ENCODE measurements at regions not wholly inside any gene's neighbourhood (a gene's known extent, or its start where the extent isn't known, plus 50 kb on each side); places are given as distances from the start of the nearest gene placed in this dataset.

GRCh38 chr13:79231887-79232286 is 174.2 kb downstream of the RBM26 start:
- Mint-ChIP-seq H3K27me3 (ENCODE audit: low read depth, unreplicated experiment) (no peaks in the 10 kb centered on the region), H3K4me3 (ENCODE audit: unreplicated experiment) (no peak overlapping the region), H3K9me3 (ENCODE audit: unreplicated experiment) (peaks cover 3% of the 10 kb centered on the region), H3K4me1 (ENCODE audit: low read depth, unreplicated experiment) (no peaks in the 10 kb centered on the region), H3K27ac (ENCODE audit: unreplicated experiment) (no peak overlapping the region), H3K36me3 (ENCODE audit: low read depth, unreplicated experiment) (no peaks in the 10 kb centered on the region)
- Histone ChIP-seq H4K20me1 (ENCODE audit: insufficient read depth, low read length) (no peaks in the 10 kb centered on the region), H3K79me2 (ENCODE audit: insufficient read depth, low read length) (no peaks in the 10 kb centered on the region), H3K9ac (ENCODE audit: low read length) (no peak overlapping the region), H3K4me2 (ENCODE audit: low read length) (no peak overlapping the region), H3K4me3 (ENCODE audit: insufficient read depth, low read depth, low read length) (no peak overlapping the region), H3K27ac (ENCODE audit: low read depth, low read length) (no peak overlapping the region), H3K36me3 (ENCODE audit: insufficient read depth, low read length) (no peaks in the 10 kb centered on the region), H2AFZ (ENCODE audit: low read depth, low read length) (no peak overlapping the region), H3K27me3 (ENCODE audit: insufficient read depth, low read length) (no peaks in the 10 kb centered on the region), H3K9me3 (ENCODE audit: insufficient read depth, low read depth, low read length) (no peaks in the 10 kb centered on the region), H3K4me1 (ENCODE audit: insufficient read depth, low read length) (no peaks in the 10 kb centered on the region)
- TF ChIP-seq EZH2 (IDR thresholded peaks at IDR 0.05; ENCODE audit: insufficient read depth, low read length), result no peak
- no peak for TF ChIP-seq CTCF (IDR thresholded peaks at IDR 0.05; ENCODE audit: insufficient read depth, low read depth, low read length)
- DNase-seq (ENCODE audit: low read depth) (no peak), FAIRE-seq (no peak)

- no peaks in the 10 kb centered on the region for H3K79me2 ChIP-seq (ENCODE audit: insufficient read depth, low read length)
- DNase-seq (ENCODE audit: low read depth) (no peak), FAIRE-seq (no peak)
- Mint-ChIP-seq H3K27me3 (ENCODE audit: low read depth, unreplicated experiment) (no peaks in the 10 kb centered on the region), H3K4me3 (ENCODE audit: unreplicated experiment) (no peak overlapping the region), H3K9me3 (ENCODE audit: unreplicated experiment) (no peaks in the 10 kb centered on the region), H3K36me3 (ENCODE audit: low read depth, unreplicated experiment) (no peaks in the 10 kb centered on the region), H3K27ac (ENCODE audit: unreplicated experiment) (no peak overlapping the region), H3K4me1 (ENCODE audit: low read depth, unreplicated experiment) (peaks cover 3% of the 10 kb centered on the region)
- H3K27me3 ChIP-seq (ENCODE audit: insufficient read depth, low read length), result no peaks in the 10 kb centered on the region
- TF ChIP-seq EZH2 (IDR thresholded peaks at IDR 0.05; ENCODE audit: insufficient read depth, low read length), result no peak
- TF ChIP-seq CTCF (IDR thresholded peaks at IDR 0.05; ENCODE audit: insufficient read depth, low read depth, low read length), result no peak
- no peaks in the 10 kb centered on the region for H4K20me1 ChIP-seq (ENCODE audit: insufficient read depth, low read length)
- no peak overlapping the region for H3K4me3 ChIP-seq (ENCODE audit: insufficient read depth, low read depth, low read length)
- no peaks in the 10 kb centered on the region for H3K9me3 ChIP-seq (ENCODE audit: insufficient read depth, low read depth, low read length)
- no peak overlapping the region for H2AFZ ChIP-seq (ENCODE audit: low read depth, low read length)
- no peak overlapping the region for H3K27ac ChIP-seq (ENCODE audit: low read depth, low read length)
- H3K9ac ChIP-seq (ENCODE audit: low read length), result no peak overlapping the region
- H3K36me3 ChIP-seq (ENCODE audit: insufficient read depth, low read length), result no peaks in the 10 kb centered on the region
- no peak overlapping the region for H3K4me2 ChIP-seq (ENCODE audit: low read length)
- H3K4me1 ChIP-seq (ENCODE audit: insufficient read depth, low read length), result no peaks in the 10 kb centered on the region
Observed at GRCh38 chr13:79229761-79230160, 176.3 kb downstream of the RBM26 start.

- Histone ChIP-seq H3K4me1 (ENCODE audit: insufficient read depth, low read length) (no peaks in the 10 kb centered on the region), H3K27me3 (ENCODE audit: insufficient read depth, low read length) (no peaks in the 10 kb centered on the region), H3K9ac (ENCODE audit: low read length) (no peak overlapping the region), H3K79me2 (ENCODE audit: insufficient read depth, low read length) (no peaks in the 10 kb centered on the region), H3K4me2 (ENCODE audit: low read length) (no peak overlapping the region), H3K27ac (ENCODE audit: low read depth, low read length) (no peak overlapping the region), H3K4me3 (ENCODE audit: insufficient read depth, low read depth, low read length) (no peak overlapping the region), H3K9me3 (ENCODE audit: insufficient read depth, low read depth, low read length) (no peaks in the 10 kb centered on the region), H3K36me3 (ENCODE audit: insufficient read depth, low read length) (no peaks in the 10 kb centered on the region), H4K20me1 (ENCODE audit: insufficient read depth, low read length) (no peaks in the 10 kb centered on the region), H2AFZ (ENCODE audit: low read depth, low read length) (no peak overlapping the region)
- Mint-ChIP-seq H3K9me3 (ENCODE audit: unreplicated experiment) (no peaks in the 10 kb centered on the region), H3K4me1 (ENCODE audit: low read depth, unreplicated experiment) (peaks cover 3% of the 10 kb centered on the region), H3K4me3 (ENCODE audit: unreplicated experiment) (no peak overlapping the region), H3K36me3 (ENCODE audit: low read depth, unreplicated experiment) (no peaks in the 10 kb centered on the region), H3K27ac (ENCODE audit: unreplicated experiment) (no peak overlapping the region), H3K27me3 (ENCODE audit: low read depth, unreplicated experiment) (no peaks in the 10 kb centered on the region)
- TF ChIP-seq CTCF (IDR thresholded peaks at IDR 0.05; ENCODE audit: insufficient read depth, low read depth, low read length) (no peak), EZH2 (IDR thresholded peaks at IDR 0.05; ENCODE audit: insufficient read depth, low read length) (no peak)
- DNase-seq (ENCODE audit: low read depth) (no peak), FAIRE-seq (no peak)
Observed at GRCh38 chr13:79228972-79229371, 177.1 kb downstream of the RBM26 start.

Measured in astrocyte (in vitro differentiated cells and primary cell).